ENCODE measurements at regions not wholly inside any gene's neighbourhood (a gene's known extent, or its start where the extent isn't known, plus 50 kb on each side); places are given as distances from the start of the nearest gene placed in this dataset.

DNA sequence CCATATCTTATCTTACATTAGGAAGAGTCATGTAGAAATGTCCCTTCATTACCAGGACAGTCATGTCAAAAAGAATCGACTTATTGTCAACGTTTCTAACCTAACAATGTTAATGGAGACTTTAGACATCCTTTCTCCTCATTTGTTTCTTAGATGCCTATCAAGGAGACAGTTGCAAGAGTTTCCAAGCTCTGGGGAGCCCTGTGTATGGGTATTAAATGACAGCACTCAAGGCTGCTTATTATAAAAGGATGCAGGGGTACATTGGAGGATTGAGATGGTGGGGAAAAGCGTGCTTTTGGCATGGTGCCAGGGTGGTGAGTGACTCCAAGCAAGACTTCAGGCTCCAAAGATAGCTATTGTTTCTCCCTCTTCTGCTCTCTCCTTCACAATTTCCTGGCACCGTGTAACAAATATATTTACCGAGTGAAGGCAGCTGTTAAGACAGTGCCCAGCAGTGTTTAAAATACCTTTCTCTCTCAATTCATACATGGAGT, 461.3 kb upstream of the CLINT1 start:
- 57 to 58% methylated on average over 5 of the region's 5 CpGs for WGBS, 2 donors

DNA sequence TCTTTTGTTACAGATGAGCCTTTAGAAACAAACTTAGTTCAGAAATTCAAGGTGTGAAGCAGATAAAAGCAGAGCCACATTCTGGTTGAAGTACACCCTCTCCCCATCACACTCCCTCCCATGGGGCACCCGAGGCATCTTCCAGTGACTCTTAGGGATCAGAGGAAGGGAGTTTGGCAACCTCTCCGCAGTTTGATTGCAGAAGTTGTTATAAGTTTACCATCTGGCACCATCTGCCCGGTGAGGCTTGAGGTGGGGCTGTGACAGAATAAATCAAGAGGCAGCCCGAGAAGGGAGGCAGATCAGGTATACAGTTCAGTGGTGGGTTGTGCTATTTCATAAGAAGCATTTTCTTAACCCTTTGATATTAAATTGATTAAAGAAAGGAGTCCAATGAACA, 458.6 kb upstream of the CLINT1 start:
- DNase-seq (ENCODE audit: low spot score in 2 of 2) = no peak
- no peak for TF ChIP-seq CTCF (IDR thresholded peaks at IDR 0.05)
- no peak for TF ChIP-seq POLR2A (IDR thresholded peaks at IDR 0.05)
- intact Hi-C loops (cut with DNase I; ENCODE audit: low total_unique reads) = no loop called here
- 37 to 55% methylated on average over 4 of the region's 4 CpGs for WGBS, 2 donors
- no peak overlapping the region for H3K4me3 ChIP-seq (ENCODE audit: low read depth, poor library complexity, severe bottlenecking)

More for the DNA sequence above, 461.3 kb upstream of the CLINT1 start:
- no peak for TF ChIP-seq POLR2A (IDR thresholded peaks at IDR 0.05)
- no peak overlapping the region for H3K4me3 ChIP-seq (ENCODE audit: low read depth, poor library complexity, severe bottlenecking)
- no peak for DNase-seq (ENCODE audit: low spot score in 2 of 2)
- intact Hi-C loops (cut with DNase I; ENCODE audit: low total_unique reads) = no loop called here

GRCh38 chr5:158313733-158314464, 455.0 kb upstream of the CLINT1 start:
- 69 to 73% methylated on average over 15 of the region's 15 CpGs for WGBS, 2 donors

GRCh38 chr5:158313027-158313732, 454.2 kb upstream of the CLINT1 start:
- intact Hi-C loops (cut with DNase I; ENCODE audit: low total_unique reads) = no loop called here
- TF ChIP-seq CTCF (IDR thresholded peaks at IDR 0.05) = no peak
- TF ChIP-seq POLR2A (IDR thresholded peaks at IDR 0.05) = no peak
- no peak for DNase-seq (ENCODE audit: low spot score in 2 of 2)
- 70 to 82% methylated on average over 12 of the region's 12 CpGs for WGBS, 2 donors
- no peak overlapping the region for H3K4me3 ChIP-seq (ENCODE audit: low read depth, poor library complexity, severe bottlenecking)

More at GRCh38 chr5:158313733-158314464, 455.0 kb upstream of the CLINT1 start:
- H3K4me3 ChIP-seq (ENCODE audit: low read depth, poor library complexity, severe bottlenecking) = no peak overlapping the region
- TF ChIP-seq CTCF (IDR thresholded peaks at IDR 0.05) (no peak), POLR2A (IDR thresholded peaks at IDR 0.05) (no peak)
- intact Hi-C loops (cut with DNase I; ENCODE audit: low total_unique reads) = no loop called here
- no peak for DNase-seq (ENCODE audit: low spot score in 2 of 2)

DNA sequence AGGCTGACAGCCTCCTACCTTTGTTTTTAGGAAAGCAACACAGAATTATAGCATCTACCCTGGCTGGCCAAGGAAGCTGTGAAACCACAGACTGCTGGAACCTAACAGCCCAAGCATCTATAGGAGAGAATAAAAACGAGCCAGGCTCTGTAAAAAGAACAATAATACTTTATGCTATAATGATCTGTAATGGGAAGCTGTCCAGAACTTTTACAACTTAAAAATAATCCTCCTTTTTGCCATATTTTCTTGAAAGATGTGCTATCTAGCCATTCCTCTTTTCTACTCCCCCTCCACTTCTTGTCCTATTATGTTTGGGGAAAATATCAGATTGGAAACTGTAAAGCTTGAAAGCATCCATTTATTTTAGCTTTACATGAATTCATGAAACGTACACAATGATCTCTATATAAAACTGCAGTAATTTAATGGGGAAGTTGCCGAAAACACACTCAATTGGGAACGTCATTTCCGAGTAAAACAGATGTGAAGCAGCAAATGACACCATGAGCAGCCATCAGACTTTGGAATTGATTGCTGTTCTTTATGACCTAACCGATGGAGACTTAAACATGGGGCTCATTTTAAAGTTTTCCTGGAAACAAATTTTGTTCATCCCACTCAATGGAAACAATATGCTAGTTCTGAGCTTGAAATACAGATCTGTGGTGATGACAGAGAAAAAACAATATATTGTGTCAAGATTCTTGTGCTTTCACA, 450.3 kb upstream of the CLINT1 start:
- intact Hi-C loops (cut with DNase I; ENCODE audit: low total_unique reads) = no loop called here
- DNase-seq (ENCODE audit: low spot score in 2 of 2) = no peak
- TF ChIP-seq POLR2A (IDR thresholded peaks at IDR 0.05) = no peak
- no peak for TF ChIP-seq CTCF (IDR thresholded peaks at IDR 0.05)
- H3K4me3 ChIP-seq (ENCODE audit: low read depth, poor library complexity, severe bottlenecking) = no peak overlapping the region
- 65 to 68% methylated on average over 6 of the region's 6 CpGs for WGBS, 2 donors

Measured in lower leg skin (tissue), 4 donors.